Spleen (tissue), 11 donors: ENCODE measurements at regions not wholly inside any gene's neighbourhood (a gene's known extent, or its start where the extent isn't known, plus 50 kb on each side); places are given as distances from the start of the nearest gene placed in this dataset.

Experiments
- DNase-seq: peaks from one replicate; pipeline ENCODE4 v3.0.0-alpha.2; 2020
- H3K27ac ChIP-seq, 8 donors: fragments of 200-600 bp; sonication (generic) in 7 of 8; 1 replicate in 4 of 8; 2 replicates in 4 of 8; pipeline versions ENCODE4 v1.5.0 to v1.8.0; 2016 to 2021; ENCODE audit warnings: inconsistent platforms in 4 of 8, mild to moderate bottlenecking in 4 of 8, moderate library complexity in 1 of 8
- H3K27me3 ChIP-seq, 7 donors: fragments of 200-600 bp; sonication (generic) in 6 of 7; replicated peaks in 1 of 7; 1 replicate in 4 of 7; 2 replicates in 3 of 7; pipeline versions ENCODE4 v1.5.0 to v1.8.0; 2016 to 2021; ENCODE audit warnings: inconsistent platforms in 3 of 7, mild to moderate bottlenecking in 1 of 7
- H3K36me3 ChIP-seq, 6 donors: fragments of 200-600 bp; sonication (generic) in 5 of 6; 1 replicate in 4 of 6; 2 replicates in 2 of 6; pipeline versions ENCODE4 v1.5.0 to v1.8.0; 2016 to 2021; ENCODE audit warnings: inconsistent platforms in 2 of 6
- H3K4me1 ChIP-seq, 6 donors: fragments of 200-600 bp; sonication (generic) in 5 of 6; 1 replicate in 3 of 6; 2 replicates in 3 of 6; pipeline versions ENCODE4 v1.5.0 to v1.8.0; 2016 to 2021; ENCODE audit warnings: inconsistent platforms in 3 of 6
- H3K4me3 ChIP-seq, 8 donors: fragments of 200-600 bp; sonication (generic) in 7 of 8; 1 replicate in 4 of 8; 2 replicates in 4 of 8; pipeline versions ENCODE4 v1.5.0 to v1.8.0; 2016 to 2021; ENCODE audit warnings: inconsistent platforms in 4 of 8, mild to moderate bottlenecking in 4 of 8, moderate library complexity in 2 of 8
- H3K9me3 ChIP-seq, 8 donors: fragments of 200-600 bp; sonication (generic) in 7 of 8; 1 replicate in 4 of 8; 2 replicates in 4 of 8; pipeline versions ENCODE4 v1.5.0 to v1.8.0; 2016 to 2021; ENCODE audit warnings: inconsistent platforms in 4 of 8
- CTCF ChIP-seq, 11 experiments: fragments of 200-600 bp in 7 of 11; fragments of 450-650 bp in 4 of 11; sonication (generic) in 4 of 11; IDR thresholded peaks in 8 of 11; conservative IDR thresholded peaks in 3 of 11; 1 replicate in 7 of 11; 2 replicates in 4 of 11; pipeline versions ENCODE4 v1.4.0 to v1.8.0; 2016 to 2021; ENCODE audit warnings: antibody characterized with exemption in 11 of 11, inconsistent platforms in 4 of 11, mild to moderate bottlenecking in 1 of 11
- POLR2A ChIP-seq, 3 donors: fragments of 450-650 bp; IDR thresholded peaks; one replicate each; pipeline ENCODE4 v1.5.1; 2017; ENCODE audit warnings: antibody characterized with exemption in 3 of 3, mild to moderate bottlenecking in 1 of 3
- POLR2AphosphoS5 ChIP-seq, 3 donors: sonication (generic); formaldehyde crosslinking; IDR thresholded peaks; one replicate each; pipeline ENCODE4 v1.5.1; 2017; ENCODE audit warnings: antibody characterized with exemption in 3 of 3
- WGBS, 5 donors: extraction: QIAGEN DNeasy Blood & Tissue Kit in 3 of 5; methylation state at CpG; one replicate each; pipeline versions ENCODE4 v1.1.5 to v1.1.7; 2013 to 2018; 5-methylcytosine and 5-hydroxymethylcytosine counted together
- intact Hi-C: fragments of 100-400 bp; cut with DNase I; formaldehyde crosslinking; loops from one replicate; pipeline ENCODE4 v1.15.0; 2023; ENCODE audit warnings: low total_unique reads
- donor health status: healthy with polysubstance abuse.
- donor health status: DM: no; HTN: no; CAD: no; lungs with moderate emphysema.
- donor health status: DM: no; HTN: no; CAD: no.
- donor health status: Bipolar disorder and iron deficiency.
- donor health status: healthy.
- donor health status: DM: no; HTN: no; CAD: no.
- donor health status: DM: yes; HTN: yes; CAD: no.

- intact Hi-C loops, result no loop called here
- TF ChIP-seq POLR2A (IDR thresholded peaks at IDR 0.05) (no peak), POLR2AphosphoS5 (IDR thresholded peaks at IDR 0.05) (no peak), CTCF (IDR thresholded peaks at IDR 0.05 in 8 of 11, conservative IDR thresholded peaks at IDR 0.05 in 3 of 11) (no peak)
Observed at GRCh38 chr3:95351158-95351557, 1288.3 kb downstream of the NSUN3 start.

GRCh38 chr3:95352471-95352870 is 1289.6 kb downstream of the NSUN3 start:
- H3K36me3 ChIP-seq, result no peaks in the 10 kb centered on the region
- no peaks in the 10 kb centered on the region for H3K4me1 ChIP-seq
- H3K27me3 ChIP-seq, result no peaks in the 10 kb centered on the region
- no peak overlapping the region for H3K4me3 ChIP-seq
- H3K9me3 ChIP-seq, result no peaks in the 10 kb centered on the region
- 41 to 66% (median 52%) methylated on average over 1 of the region's 1 CpG for WGBS, 5 donors
- DNase-seq, result no peak
- no peak for TF ChIP-seq POLR2AphosphoS5 (IDR thresholded peaks at IDR 0.05)
- TF ChIP-seq CTCF (IDR thresholded peaks at IDR 0.05 in 8 of 11, conservative IDR thresholded peaks at IDR 0.05 in 3 of 11), result no peak
- TF ChIP-seq POLR2A (IDR thresholded peaks at IDR 0.05), result no peak
- no peak overlapping the region for H3K27ac ChIP-seq
- intact Hi-C loops, result no loop called here

More at GRCh38 chr3:95351158-95351557, 1288.3 kb downstream of the NSUN3 start:
- H3K36me3 ChIP-seq, result no peaks in the 10 kb centered on the region
- DNase-seq, result no peak
- H3K4me3 ChIP-seq, result no peak overlapping the region
- H3K27me3 ChIP-seq, result no peaks in the 10 kb centered on the region
- H3K27ac ChIP-seq, result no peak overlapping the region
- H3K9me3 ChIP-seq, result no peaks in the 10 kb centered on the region
- no peaks in the 10 kb centered on the region for H3K4me1 ChIP-seq
- WGBS, 5 donors, result 67 to 85% (median 72%) methylated on average over 2 of the region's 2 CpGs

GRCh38 chr3:95354489-95354888 is 1291.6 kb downstream of the NSUN3 start:
- H3K36me3 ChIP-seq, result no peaks in the 10 kb centered on the region
- TF ChIP-seq POLR2AphosphoS5 (IDR thresholded peaks at IDR 0.05), result no peak
- TF ChIP-seq POLR2A (IDR thresholded peaks at IDR 0.05), result no peak
- no peak for TF ChIP-seq CTCF (IDR thresholded peaks at IDR 0.05 in 8 of 11, conservative IDR thresholded peaks at IDR 0.05 in 3 of 11)
- no peak overlapping the region for H3K27ac ChIP-seq
- H3K4me3 ChIP-seq, result no peak overlapping the region
- DNase-seq, result no peak
- no peaks in the 10 kb centered on the region for H3K4me1 ChIP-seq
- H3K27me3 ChIP-seq, result no peaks in the 10 kb centered on the region
- no peaks in the 10 kb centered on the region for H3K9me3 ChIP-seq
- intact Hi-C loops, result no loop called here
- 62 to 79% (median 73%) methylated on average over 2 of the region's 2 CpGs for WGBS, 5 donors

GRCh38 chr3:95356764-95357501 is 1294.1 kb downstream of the NSUN3 start:
- Histone ChIP-seq H3K4me3 (no peak overlapping the region), H3K27me3 (no peaks in the 10 kb centered on the region), H3K27ac (no peak overlapping the region), H3K9me3 (no peaks in the 10 kb centered on the region), H3K36me3 (no peaks in the 10 kb centered on the region), H3K4me1 (no peaks in the 10 kb centered on the region)
- intact Hi-C loops, result no loop called here
- 86 to 94% (median 90%) methylated on average over 11 of the region's 11 CpGs for WGBS, 5 donors
- TF ChIP-seq POLR2A (IDR thresholded peaks at IDR 0.05), result no peak
- TF ChIP-seq CTCF (IDR thresholded peaks at IDR 0.05 in 8 of 11, conservative IDR thresholded peaks at IDR 0.05 in 3 of 11), result no peak
- no peak for TF ChIP-seq POLR2AphosphoS5 (IDR thresholded peaks at IDR 0.05)
- no peak for DNase-seq
